Esophagus (tissue), 2 donors: ENCODE measurements at regions not wholly inside any gene's neighbourhood (a gene's known extent, or its start where the extent isn't known, plus 50 kb on each side); places are given as distances from the start of the nearest gene placed in this dataset.
"Not testable (repeated sequence)": the region's sequence is repeated elsewhere in the genome, so short reads cannot be mapped to it uniquely, and the experiment has no call there.

Experiments
- H3K27ac ChIP-seq, 2 donors: one replicate each; pipeline ENCODE4 v1.5.1; 2013; ENCODE audit warnings: low read depth in 2 of 2, mild to moderate bottlenecking in 2 of 2, inconsistent platforms in 1 of 2, low read length in 1 of 2, moderate library complexity in 1 of 2
- H3K27me3 ChIP-seq, 2 donors: one replicate each; pipeline ENCODE4 v1.6.1; 2013; ENCODE audit warnings: low read length in 2 of 2, control low read depth in 1 of 2, mild to moderate bottlenecking in 1 of 2; ENCODE audit not compliant: insufficient read depth in 2 of 2, control insufficient read depth in 1 of 2
- H3K36me3 ChIP-seq, 2 donors: one replicate each; pipeline ENCODE4 v1.6.1; 2013; ENCODE audit warnings: low read length in 1 of 2; ENCODE audit not compliant: control insufficient read depth in 2 of 2, insufficient read depth in 2 of 2
- H3K4me1 ChIP-seq, 2 donors: one replicate each; pipeline ENCODE4 v1.6.1; 2013; ENCODE audit warnings: low read length in 1 of 2; ENCODE audit not compliant: control insufficient read depth in 2 of 2, insufficient read depth in 2 of 2
- H3K4me3 ChIP-seq, 2 donors: one replicate each; pipeline ENCODE4 v1.5.1; 2013; ENCODE audit warnings: low read length in 2 of 2, mild to moderate bottlenecking in 2 of 2, low read depth in 1 of 2, moderate library complexity in 1 of 2
- H3K9me3 ChIP-seq, 2 donors: one replicate each; pipeline ENCODE4 v1.6.1; 2013; ENCODE audit warnings: mild to moderate bottlenecking in 2 of 2, low read depth in 1 of 2, low read length in 1 of 2, moderate library complexity in 1 of 2; ENCODE audit not compliant: control insufficient read depth in 2 of 2, insufficient read depth in 1 of 2
- WGBS, 2 donors: extraction: QIAGEN DNeasy Blood & Tissue Kit; methylation state at CpG; one replicate each; pipeline ENCODE4 v1.1.7; 2013; 5-methylcytosine and 5-hydroxymethylcytosine counted together
- donor health status: healthy with polysubstance abuse.
- donor health status: Bipolar disorder and iron deficiency.

DNA sequence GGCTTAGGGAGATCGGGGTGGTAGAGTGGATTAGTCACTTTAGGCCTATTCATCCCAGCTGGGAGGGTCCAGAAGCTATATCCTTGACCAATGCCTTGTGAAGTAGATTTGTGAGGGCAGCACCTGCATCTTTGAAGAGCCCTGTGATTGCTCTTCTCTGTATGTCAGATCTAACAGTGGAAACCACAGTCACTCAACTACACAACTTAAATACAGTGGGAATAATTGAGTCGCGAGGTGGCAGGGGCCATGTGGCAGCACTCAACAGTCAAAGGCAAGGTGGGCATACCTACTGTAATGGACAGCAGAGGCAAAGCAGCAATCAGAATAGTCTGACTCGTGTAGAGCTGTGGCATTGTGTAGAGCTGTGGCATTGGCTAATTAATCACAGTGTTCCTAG, 202.1 kb upstream of the KIF2A start:
- not testable (repeated sequence) for H3K27me3 ChIP-seq, H3K4me1 ChIP-seq, H3K9me3 ChIP-seq, H3K4me3 ChIP-seq, H3K36me3 ChIP-seq, H3K27ac ChIP-seq
- 85% methylated on average over 4 of the region's 4 CpGs for WGBS, 2 donors

DNA sequence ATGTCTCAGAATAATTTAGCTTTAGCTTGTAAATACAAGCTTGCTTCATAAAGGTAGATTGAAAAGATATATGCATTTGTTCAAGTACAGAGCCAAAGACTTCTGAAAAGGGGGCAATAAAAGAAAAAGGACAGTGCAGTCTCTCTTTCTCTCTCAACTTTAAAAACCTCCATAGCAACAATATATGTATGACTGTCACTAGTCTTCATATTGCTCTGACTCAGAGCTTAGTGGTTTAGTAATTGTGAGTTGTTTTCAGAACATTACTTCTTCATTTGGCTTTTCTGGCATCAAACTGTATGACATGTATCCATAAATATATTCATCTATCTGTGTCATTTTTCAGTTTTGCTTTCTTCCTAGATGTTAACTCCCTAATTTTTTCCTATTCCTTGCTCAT, 194.6 kb upstream of the KIF2A start:
- Histone ChIP-seq H3K36me3 (no peaks in the 10 kb centered on the region), H3K27me3 (no peaks in the 10 kb centered on the region), H3K27ac (no peak overlapping the region), H3K9me3 (no peaks in the 10 kb centered on the region), H3K4me3 (no peak overlapping the region), H3K4me1 (no peaks in the 10 kb centered on the region)

DNA sequence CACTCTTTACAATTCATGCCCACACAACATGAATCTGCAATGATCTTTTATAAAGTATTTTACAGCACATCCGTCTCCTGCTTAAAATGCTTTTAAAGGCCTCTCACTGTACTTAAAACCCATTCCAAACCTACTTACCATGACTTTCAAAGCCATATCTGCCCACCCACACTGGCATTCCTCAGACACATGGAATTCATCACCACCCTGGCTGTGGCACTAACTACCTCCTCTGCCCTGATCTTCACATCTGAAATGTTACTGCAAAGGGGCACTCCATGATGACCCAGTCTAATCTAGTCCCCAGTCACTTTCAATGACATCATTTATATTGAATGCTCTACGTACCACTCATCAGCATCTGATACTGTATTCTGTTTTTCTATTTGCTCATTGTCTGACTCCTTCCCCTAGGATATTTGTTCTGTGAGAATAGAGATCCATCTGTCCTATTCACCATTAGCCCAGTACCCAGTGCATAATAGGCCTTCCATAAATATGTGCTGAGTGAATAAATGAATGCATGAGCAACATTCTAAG, 193.2 kb upstream of the KIF2A start:
- H3K27me3 ChIP-seq, result peaks cover 0 to under 1% of the 10 kb centered on the region in 2 donors
- no peaks in the 10 kb centered on the region for H3K4me1 ChIP-seq
- no peak overlapping the region for H3K4me3 ChIP-seq
- no peaks in the 10 kb centered on the region for H3K9me3 ChIP-seq
- no peaks in the 10 kb centered on the region for H3K36me3 ChIP-seq
- 69 to 72% methylated on average over 2 of the region's 2 CpGs for WGBS, 2 donors
- H3K27ac ChIP-seq, result no peak overlapping the region

DNA sequence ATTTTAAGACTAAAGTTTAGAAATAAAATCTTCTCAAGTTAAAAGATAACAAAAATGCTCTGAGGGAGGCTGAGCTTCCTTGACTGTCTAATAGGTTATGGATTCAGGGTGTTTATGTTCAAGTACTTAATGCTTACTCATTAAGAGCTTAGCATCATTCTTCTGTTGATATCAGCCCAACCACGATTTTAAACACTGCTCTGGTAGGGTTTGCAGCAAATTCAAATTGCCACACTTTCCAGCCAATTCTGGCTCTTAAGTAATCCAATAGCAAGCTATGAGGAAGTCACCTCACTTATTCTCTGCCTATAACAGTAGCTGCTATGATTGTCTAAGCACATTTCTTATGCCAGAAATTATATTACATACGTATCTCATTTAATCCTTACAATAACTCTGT, 191.0 kb upstream of the KIF2A start:
- H3K9me3 ChIP-seq, result no peaks in the 10 kb centered on the region
- peaks cover 0 to 3% of the 10 kb centered on the region in 2 donors for H3K27me3 ChIP-seq
- no peak overlapping the region for H3K4me3 ChIP-seq
- H3K36me3 ChIP-seq, result no peaks in the 10 kb centered on the region
- H3K4me1 ChIP-seq, result no peaks in the 10 kb centered on the region
- H3K27ac ChIP-seq, result no peak overlapping the region
- WGBS, 2 donors, result 23 to 37% methylated on average over 2 of the region's 2 CpGs

DNA sequence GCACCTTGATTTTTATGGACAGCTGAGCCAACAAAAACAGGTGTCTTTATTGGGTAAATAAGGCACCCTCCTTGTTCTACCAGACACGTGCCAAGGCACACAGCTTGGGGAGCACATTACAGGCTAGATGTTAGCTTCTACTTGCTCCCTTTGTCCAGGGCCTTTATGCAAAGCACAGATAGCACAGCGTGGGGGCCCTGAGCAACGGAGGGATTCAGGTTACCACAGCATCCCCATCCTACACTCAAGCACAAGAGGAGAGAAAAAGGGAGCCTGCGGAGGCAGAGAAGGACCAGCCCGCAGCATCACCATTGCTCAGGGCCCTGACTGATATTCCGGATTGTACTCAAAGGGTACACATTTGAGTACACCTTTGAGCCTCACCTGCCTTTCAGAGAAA, 181.7 kb upstream of the KIF2A start:
- WGBS, 2 donors, result 80 to 84% methylated on average over 6 of the region's 6 CpGs
- H3K36me3 ChIP-seq, result no peaks in the 10 kb centered on the region
- H3K27ac ChIP-seq, result no peak overlapping the region
- H3K9me3 ChIP-seq, result no peaks in the 10 kb centered on the region
- H3K4me3 ChIP-seq, result no peak overlapping the region
- H3K27me3 ChIP-seq, result no peaks in the 10 kb centered on the region
- H3K4me1 ChIP-seq, result peaks cover 0 to 3% of the 10 kb centered on the region in 2 donors

DNA sequence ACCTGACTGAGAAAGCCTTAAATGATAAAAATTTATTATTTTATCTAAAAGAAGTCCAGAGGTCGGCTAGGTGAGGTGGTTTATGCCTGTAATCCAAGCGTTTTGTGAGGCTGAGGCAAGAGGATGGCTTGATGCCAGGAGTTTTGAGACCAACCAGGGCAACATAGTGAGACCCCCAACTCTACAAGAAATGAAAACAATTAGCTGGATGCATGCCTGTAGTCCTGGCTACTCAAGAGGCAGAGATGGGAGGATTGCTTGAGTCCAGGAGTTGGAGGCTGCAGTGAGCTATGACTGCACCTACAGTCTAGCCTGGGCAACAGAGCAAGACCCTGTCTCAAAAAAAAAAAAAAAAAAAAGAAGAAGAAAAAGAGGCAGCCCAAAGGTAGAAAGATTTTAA, 179.9 kb upstream of the KIF2A start:
- Histone ChIP-seq H3K4me3 (no peak overlapping the region), H3K9me3 (no peaks in the 10 kb centered on the region), H3K27me3 (no peaks in the 10 kb centered on the region), H3K4me1 (peaks cover 0 to 3% of the 10 kb centered on the region in 2 donors), H3K27ac (no peak overlapping the region), H3K36me3 (no peaks in the 10 kb centered on the region)
- 59 to 67% methylated on average over 2 of the region's 2 CpGs for WGBS, 2 donors

DNA sequence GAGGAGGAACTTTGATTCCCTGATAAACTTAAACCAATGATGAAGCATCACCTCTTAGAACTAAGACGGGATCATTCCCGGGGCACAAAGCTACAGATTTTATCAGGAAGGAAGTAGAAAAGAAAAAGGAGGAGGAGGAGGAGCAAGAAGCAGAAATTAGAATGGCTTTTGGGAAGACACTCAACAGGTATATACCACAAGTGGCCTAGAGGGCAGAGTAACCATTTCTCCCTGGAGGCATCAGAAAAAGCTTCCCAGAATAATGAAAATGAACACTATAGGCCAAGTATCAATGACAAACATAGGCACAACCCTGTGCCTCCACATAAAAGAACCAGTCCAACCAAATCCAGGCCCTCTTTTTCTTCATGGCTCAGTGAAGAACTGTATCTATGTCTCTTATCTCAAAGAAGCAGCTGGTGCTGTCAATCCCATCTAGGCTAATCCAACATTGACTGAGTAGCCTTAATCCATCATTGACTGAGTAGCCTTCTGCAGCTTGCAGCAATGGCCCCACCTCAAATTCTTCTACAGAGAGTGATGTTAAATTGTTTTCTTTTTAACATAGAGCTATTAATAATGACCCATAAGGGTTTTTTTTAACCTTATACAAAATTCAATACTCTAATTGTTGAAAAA, 178.8 kb upstream of the KIF2A start:
- WGBS, 2 donors, result 57 to 71% methylated on average over 2 of the region's 2 CpGs
- no peak overlapping the region for H3K4me3 ChIP-seq
- no peaks in the 10 kb centered on the region for H3K9me3 ChIP-seq
- H3K36me3 ChIP-seq, result no peaks in the 10 kb centered on the region
- no peak overlapping the region for H3K27ac ChIP-seq
- H3K4me1 ChIP-seq, result no peaks in the 10 kb centered on the region
- no peaks in the 10 kb centered on the region for H3K27me3 ChIP-seq

DNA sequence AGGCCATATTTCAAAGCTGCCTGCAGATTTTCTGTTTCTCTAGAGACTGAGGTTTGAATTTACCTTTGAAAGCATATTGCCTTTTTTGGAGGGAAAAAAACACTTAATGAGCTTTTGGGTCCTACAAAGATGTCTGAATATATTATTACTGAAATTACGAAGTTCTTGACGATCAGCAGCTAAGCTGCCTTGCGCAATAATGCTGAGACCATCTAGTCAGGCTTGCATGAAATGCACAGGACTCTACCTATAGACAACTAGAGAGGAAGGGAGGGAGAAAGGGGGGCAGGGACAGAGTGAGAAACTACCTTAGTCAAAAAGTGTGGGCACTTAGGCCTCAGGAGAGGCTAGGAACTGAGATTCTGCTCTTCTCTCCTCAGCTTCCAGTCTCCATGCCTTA, 175.9 kb upstream of the KIF2A start:
- WGBS, 2 donors, result 89 to 93% methylated on average over 3 of the region's 3 CpGs
- Histone ChIP-seq H3K4me3 (no peak overlapping the region), H3K27me3 (no peaks in the 10 kb centered on the region), H3K4me1 (no peaks in the 10 kb centered on the region), H3K27ac (no peak overlapping the region), H3K9me3 (no peaks in the 10 kb centered on the region), H3K36me3 (no peaks in the 10 kb centered on the region)

DNA sequence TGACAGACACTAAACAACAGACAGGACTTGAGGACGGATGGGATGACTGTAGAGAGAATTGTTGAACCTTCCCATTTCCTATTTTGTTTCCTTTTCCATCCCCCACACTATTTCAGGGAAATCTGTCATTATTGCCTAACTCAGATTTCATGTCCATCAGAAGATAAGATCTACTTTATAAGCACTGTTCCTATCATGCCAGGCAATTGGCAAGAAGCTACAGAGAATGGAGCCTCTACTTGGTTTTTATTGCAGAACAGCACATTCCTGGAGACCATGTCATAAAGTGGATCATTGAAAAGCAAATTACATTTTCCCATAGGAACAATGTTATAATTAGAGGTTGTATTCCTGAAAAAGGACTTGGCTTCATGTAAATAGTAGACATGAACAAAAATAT, 173.7 kb upstream of the KIF2A start:
- Histone ChIP-seq H3K4me1 (no peaks in the 10 kb centered on the region), H3K36me3 (no peaks in the 10 kb centered on the region), H3K9me3 (no peaks in the 10 kb centered on the region), H3K27me3 (no peaks in the 10 kb centered on the region), H3K4me3 (no peak overlapping the region), H3K27ac (no peak overlapping the region)
- 63 to 69% methylated on average over 1 of the region's 1 CpG for WGBS, 2 donors

DNA sequence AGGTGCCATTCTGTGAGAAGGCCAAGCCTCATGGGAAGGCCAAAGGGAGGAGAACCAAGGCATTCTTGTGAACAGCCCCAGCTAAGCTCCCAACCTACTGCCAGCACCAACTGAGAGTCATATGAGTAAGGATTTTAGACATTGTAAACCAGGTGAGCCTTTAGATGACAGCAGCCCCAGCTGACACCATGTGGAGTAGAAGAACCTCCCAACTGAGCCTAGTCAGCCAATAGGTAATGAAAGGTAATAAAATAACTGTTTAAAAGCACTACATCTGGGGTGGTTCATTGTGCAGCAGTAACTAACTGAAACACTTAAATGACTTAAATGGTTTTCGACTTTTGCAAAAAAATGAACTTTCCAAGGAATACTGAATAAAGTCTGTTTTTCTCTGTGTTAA, 172.6 kb upstream of the KIF2A start:
- H3K27me3 ChIP-seq, result no peaks in the 10 kb centered on the region

More for the DNA sequence above, 172.6 kb upstream of the KIF2A start:
- 88 to 90% methylated on average over 1 of the region's 1 CpG for WGBS, 2 donors
- no peaks in the 10 kb centered on the region for H3K36me3 ChIP-seq
- no peak overlapping the region for H3K27ac ChIP-seq
- no peaks in the 10 kb centered on the region for H3K4me1 ChIP-seq
- H3K4me3 ChIP-seq, result no peak overlapping the region
- H3K9me3 ChIP-seq, result no peaks in the 10 kb centered on the region
